K562 (cell line): ENCODE measurements at regions not wholly inside any gene's neighbourhood (a gene's known extent, or its start where the extent isn't known, plus 50 kb on each side); places are given as distances from the start of the nearest gene placed in this dataset.

Experiments used
- ATAC-seq: fragments of 200-7000 bp; cut with Tn5 transposase; 3 replicates; pipeline ENCODE4 v1.9.1; 2020; ENCODE audit warnings: moderate library complexity
- BruUV-seq: library from RNA; stranded (reverse); fragments of 400-500 nt; replicated peaks from 2 replicates; lab custom pipeline; 2021; lab: Mats Ljungman, UMichigan
- CTCF ChIA-PET: fragments of 300-600 bp; formaldehyde crosslinking; extraction: SDS; loops from one replicate; lab custom pipeline; 2021; ENCODE audit warnings: low intra/inter-chr PET ratio; lab: Yijun Ruan, JAX
- POLR2A ChIA-PET: fragments of 300-600, 350-650 bp; sonication (Branson Sonifier 250); formaldehyde crosslinking; extraction: SDS; loops from one replicate; lab custom pipeline; 2021; ENCODE audit warnings: antibody characterized with exemption, inconsistent platforms; lab: Yijun Ruan, JAX
- DNase-seq, 4 experiments: peaks; one replicate each; pipeline versions ENCODE4 v3.0.0 to v3.0.0-alpha.2; 2011 to 2018; ENCODE audit warnings: low spot score in 3 of 4, mixed read lengths in 3 of 4; ENCODE audit errors: extremely low read depth in 1 of 4
- FAIRE-seq: peaks from 2 replicates; lab custom pipeline; 2011; peaks lifted over from hg19 to GRCh38; lab: Jason Lieb, UNC
- H2AFZ ChIP-seq: 2 replicates; pipeline ENCODE4 v1.6.0; 2011; ENCODE audit warnings: low read depth, low read length, control low read depth, inconsistent platforms
- H3K27ac ChIP-seq: fragments of 200-600 bp; 3 replicates; pipeline ENCODE4 v1.8.0; 2011; ENCODE audit warnings: low read depth, mild to moderate bottlenecking, control low read depth, inconsistent platforms, low read length, moderate library complexity, mixed read lengths; ENCODE audit errors: extremely low read depth
- H3K27me3 ChIP-seq, 2 experiments: fragments of 300-600 bp in 1 of 2; 2 replicates in 1 of 2; 3 replicates in 1 of 2; pipeline versions ENCODE4 v1.6.0 to v1.8.0; 2011; ENCODE audit warnings: inconsistent platforms in 2 of 2, low read length in 2 of 2, mild to moderate bottlenecking in 1 of 2, mixed read lengths in 1 of 2, moderate library complexity in 1 of 2; ENCODE audit not compliant: control insufficient read depth in 2 of 2, insufficient read depth in 2 of 2
- H3K36me3 ChIP-seq: fragments of 300-600 bp; 3 replicates; pipeline ENCODE4 v1.8.0; 2011; ENCODE audit warnings: mild to moderate bottlenecking, low read length, inconsistent platforms; ENCODE audit not compliant: control insufficient read depth, insufficient read depth
- H3K4me1 ChIP-seq, 2 experiments: fragments of 200-600 bp in 1 of 2; replicated peaks in 1 of 2; 2 replicates in 1 of 2; 3 replicates in 1 of 2; pipeline versions ENCODE4 v1.5.1 to v1.8.0; 2011; ENCODE audit warnings: inconsistent platforms in 2 of 2, low read length in 2 of 2, mild to moderate bottlenecking in 1 of 2, mixed read lengths in 1 of 2, moderate library complexity in 1 of 2; ENCODE audit not compliant: control insufficient read depth in 2 of 2, insufficient read depth in 2 of 2
- H3K4me2 ChIP-seq: 2 replicates; pipeline ENCODE4 v1.6.1; 2011; ENCODE audit warnings: low read length, control low read depth, inconsistent platforms, mixed read lengths; ENCODE audit not compliant: insufficient read depth
- H3K4me3 ChIP-seq: fragments of 200-600 bp; sonication (generic), shearing (Covaris generic); 2 replicates; pipeline ENCODE4 v1.5.1; 2016; ENCODE audit warnings: control low read depth, inconsistent platforms
- H3K79me2 ChIP-seq: fragments of 200-600 bp; 3 replicates; pipeline ENCODE4 v1.8.0; 2011; ENCODE audit warnings: low read length, inconsistent platforms; ENCODE audit not compliant: control insufficient read depth, insufficient read depth
- H3K9ac ChIP-seq, 2 experiments: 2 replicates each; pipeline versions ENCODE4 v1.6.0 to v1.6.1; 2011; ENCODE audit warnings: low read depth in 2 of 2, low read length in 2 of 2, control low read depth in 1 of 2, inconsistent platforms in 1 of 2, mild to moderate bottlenecking in 1 of 2, mixed read lengths in 1 of 2; ENCODE audit not compliant: insufficient read depth in 1 of 2
- H3K9me1 ChIP-seq: one replicate; pipeline ENCODE4 v1.6.0; 2011; ENCODE audit warnings: inconsistent platforms, mild to moderate bottlenecking, low read length, moderate library complexity; ENCODE audit not compliant: control insufficient read depth, insufficient read depth
- H3K9me3 ChIP-seq: replicated peaks from 2 replicates; pipeline ENCODE4 v1.5.1; 2011; ENCODE audit warnings: low read depth, low read length, inconsistent platforms; ENCODE audit not compliant: control insufficient read depth, insufficient read depth
- H4K20me1 ChIP-seq: replicated peaks from 2 replicates; pipeline ENCODE4 v1.6.1; 2011; ENCODE audit warnings: low read length, inconsistent platforms, mixed read lengths; ENCODE audit not compliant: control insufficient read depth, insufficient read depth
- BDP1 ChIP-seq: IDR thresholded peaks from 3 replicates; pipeline ENCODE4 v1.6.1; 2011; ENCODE audit not compliant: insufficient read length, insufficient read depth
- ETS2 ChIP-seq: IDR thresholded peaks from 2 replicates; pipeline ENCODE4 v1.6.1; 2016; ENCODE audit warnings: borderline replicate concordance, missing genetic modification characterization, mild to moderate bottlenecking, moderate library complexity, missing compliant biosample characterization; ENCODE audit not compliant: poor library complexity, severe bottlenecking
- MAZ ChIP-seq, 2 experiments: fragments of 450-650 bp in 1 of 2; sonication (generic) in 1 of 2; formaldehyde crosslinking; IDR thresholded peaks in 1 of 2; conservative IDR thresholded peaks in 1 of 2; 2 replicates each; pipeline versions ENCODE4 v1.4.0 to v1.5.0; 2020; ENCODE audit warnings: mild to moderate bottlenecking in 1 of 2, missing genetic modification reagents in 1 of 2
- NR4A1 ChIP-seq, 2 experiments: fragments of 250-450 bp in 1 of 2; fragments of 450-650 bp in 1 of 2; sonication (Bioruptor Pico) in 1 of 2; IDR thresholded peaks; 2 replicates each; pipeline versions ENCODE4 v1.4.0 to v1.6.1; 2016 to 2020; ENCODE audit warnings: mild to moderate bottlenecking in 2 of 2, missing compliant biosample characterization in 1 of 2, missing genetic modification characterization in 1 of 2, moderate library complexity in 1 of 2
- RAD51 ChIP-seq: fragments of 450-650 bp; IDR thresholded peaks from 2 replicates; pipeline ENCODE4 v1.7.1; 2016; ENCODE audit warnings: low read depth, mild to moderate bottlenecking, borderline replicate concordance
- ZBED1 ChIP-seq: IDR thresholded peaks from 2 replicates; pipeline ENCODE4 v1.6.1; 2014
- WGBS: fragments of 100-300 bp; shearing (Covaris generic); methylation state at CpG from one replicate; pipeline ENCODE4 v1.1.6; 2016; ENCODE audit warnings: low coverage, mixed read lengths; ENCODE audit not compliant: insufficient coverage; ENCODE audit errors: missing lambda C conversion rate; 5-methylcytosine and 5-hydroxymethylcytosine counted together
- in situ Hi-C: fragments of 300-500 bp; cut with MboI; formaldehyde crosslinking; loops from 4 replicates; pipeline ENCODE4 v1.15.0; 2018; ENCODE audit warnings: inconsistent platforms, mixed read lengths
- intact Hi-C: fragments of 100-400 bp; cut with micrococcal nuclease; formaldehyde crosslinking; loops from 2 replicates; pipeline ENCODE4 v1.14.2; 2022
- TF ChIP-seq, protein P1 (sequence below): sonication (generic); formaldehyde crosslinking; IDR thresholded peaks from 2 replicates; pipeline ENCODE4 v1.5.0; 2020; ENCODE audit warnings: missing genetic modification reagents
- TF ChIP-seq, protein P2 (sequence below): sonication (generic); formaldehyde crosslinking; IDR thresholded peaks from 2 replicates; pipeline ENCODE4 v1.9.0; 2022; ENCODE audit warnings: mild to moderate bottlenecking, missing genetic modification reagents

DNA sequence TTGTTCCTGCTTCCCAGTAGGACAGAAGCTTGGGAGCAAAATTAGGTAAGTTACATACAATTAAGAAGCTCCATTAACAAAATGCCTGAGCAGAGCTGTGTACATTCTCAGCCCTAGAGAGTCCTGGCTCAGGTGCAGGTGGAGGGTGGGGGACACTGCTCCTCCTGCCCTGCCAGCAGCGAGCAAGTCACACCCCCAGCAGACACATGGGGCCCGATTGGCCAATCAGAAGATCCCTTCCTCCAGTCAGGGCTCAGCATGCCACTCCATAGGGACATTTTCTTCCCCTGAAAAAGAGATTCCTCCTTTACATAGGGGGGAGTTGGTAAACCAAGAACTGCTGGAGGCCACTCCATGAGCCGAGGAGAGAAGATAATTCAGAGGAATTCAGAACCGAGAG, 62.1 kb downstream of the PLXNA1 start:
- intact Hi-C loops (no loop called here), in situ Hi-C loops (no loop called here)
- Histone ChIP-seq H3K4me1 (peaks cover 0 to 4% of the 10 kb centered on the region in 2 experiments; a peak in 1 of 5 replicates), H3K27me3 (peaks cover 2 to 24% of the 10 kb centered on the region in 2 experiments; a peak in 4 of 5 replicates), H3K4me3 (no peak overlapping the region), H4K20me1 (no peaks in the 10 kb centered on the region), H3K27ac (no peak overlapping the region), H3K79me2 (no peaks in the 10 kb centered on the region), H3K4me2 (no peak overlapping the region; the same call in none of the 2 replicates), H3K36me3 (no peaks in the 10 kb centered on the region), H2AFZ (peak overlapping the region; percentile 70), H3K9ac (no peak overlapping the region), H3K9me3 (no peaks in the 10 kb centered on the region), H3K9me1 (no peaks in the 10 kb centered on the region)
- DNase-seq, result peak; percentile 26 to 79 (median 71)
- 11% methylated on average over 4 of the region's 4 CpGs for WGBS
- CTCF ChIA-PET, result no interaction called here
- BruUV-seq, result no TSS peak
- FAIRE-seq, result peak; percentile 52
- TF ChIP-seq BDP1 (no peak), ZBED1 (no peak), RAD51 (peak; percentile 61; the same call in 1 of the 2 replicates), MAZ (CRISPR knock-in tag; conservative IDR thresholded peaks at IDR 0.05 in 1 of 2, IDR thresholded peaks at IDR 0.05 in 1 of 2) (no peak), ETS2 (tag) (no peak), NR4A1 (CRISPR knock-in tag; IDR thresholded peaks at IDR 0.05) (no peak), NR4A1 (tag; IDR thresholded peaks at IDR 0.05) (no peak)
- TF ChIP-seq, protein P1, sequence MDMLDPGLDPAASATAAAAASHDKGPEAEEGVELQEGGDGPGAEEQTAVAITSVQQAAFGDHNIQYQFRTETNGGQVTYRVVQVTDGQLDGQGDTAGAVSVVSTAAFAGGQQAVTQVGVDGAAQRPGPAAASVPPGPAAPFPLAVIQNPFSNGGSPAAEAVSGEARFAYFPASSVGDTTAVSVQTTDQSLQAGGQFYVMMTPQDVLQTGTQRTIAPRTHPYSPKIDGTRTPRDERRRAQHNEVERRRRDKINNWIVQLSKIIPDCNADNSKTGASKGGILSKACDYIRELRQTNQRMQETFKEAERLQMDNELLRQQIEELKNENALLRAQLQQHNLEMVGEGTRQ (CRISPR knock-in tag), result peak; percentile 79
- TF ChIP-seq, protein P2, sequence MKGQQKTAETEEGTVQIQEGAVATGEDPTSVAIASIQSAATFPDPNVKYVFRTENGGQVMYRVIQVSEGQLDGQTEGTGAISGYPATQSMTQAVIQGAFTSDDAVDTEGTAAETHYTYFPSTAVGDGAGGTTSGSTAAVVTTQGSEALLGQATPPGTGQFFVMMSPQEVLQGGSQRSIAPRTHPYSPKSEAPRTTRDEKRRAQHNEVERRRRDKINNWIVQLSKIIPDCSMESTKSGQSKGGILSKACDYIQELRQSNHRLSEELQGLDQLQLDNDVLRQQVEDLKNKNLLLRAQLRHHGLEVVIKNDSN, result peak; percentile 78
- ATAC-seq, result peak; percentile 97
- POLR2A ChIA-PET, result interaction anchor here (0.6 to 1.3 kb wide), 2 partner anchors 7 to 534 kb away, joined by 3 to 5 read pairs; no protein-coding TSS in a partner anchor
